HG03025 (cell line): ENCODE measurements at regions not wholly inside any gene's neighbourhood (a gene's known extent, or its start where the extent isn't known, plus 50 kb on each side); places are given as distances from the start of the nearest gene placed in this dataset.

Experiments used
- ATAC-seq: cut with Tn5 transposase; IDR thresholded peaks from one replicate; pipeline ENCODE4 v1.9.1; 2021; ENCODE audit warnings: mild to moderate bottlenecking, moderate library complexity; ENCODE audit not compliant: unreplicated experiment, low FRiP score

GRCh38 chr4:138702190-138702824 lies 313.3 kb upstream of the NOCT start:
- ATAC-seq: no peak

- no peak for ATAC-seq
Measured at GRCh38 chr4:138698641-138699040, 316.9 kb upstream of the NOCT start.

- ATAC-seq: no peak
Measured at GRCh38 chr4:138697851-138698250, 317.7 kb upstream of the NOCT start.

GRCh38 chr4:138696771-138697170 lies 318.8 kb upstream of the NOCT start:
- no peak for ATAC-seq

- ATAC-seq: no peak
Measured at GRCh38 chr4:138696058-138696457, 319.5 kb upstream of the NOCT start.

GRCh38 chr4:138693526-138693925 lies 322.1 kb upstream of the NOCT start:
- no peak for ATAC-seq

- no peak for ATAC-seq
Measured at GRCh38 chr4:138692411-138692810, 323.2 kb upstream of the NOCT start.

- ATAC-seq: no peak
Measured at GRCh38 chr4:138689593-138689992, 326.0 kb upstream of the NOCT start.

- no peak for ATAC-seq
Measured at GRCh38 chr4:138689187-138689586, 326.4 kb upstream of the NOCT start.

- no peak for ATAC-seq
Measured at GRCh38 chr4:138688408-138689085, 327.0 kb upstream of the NOCT start.

GRCh38 chr4:138686106-138686835 lies 329.3 kb upstream of the NOCT start:
- no peak for ATAC-seq

GRCh38 chr4:138685316-138685715 lies 330.3 kb upstream of the NOCT start:
- no peak for ATAC-seq

GRCh38 chr4:138680989-138681604 lies 334.5 kb upstream of the NOCT start:
- peak; percentile 77 for ATAC-seq

- ATAC-seq: no peak
Measured at GRCh38 chr4:138680256-138680655, 335.3 kb upstream of the NOCT start.

GRCh38 chr4:138678985-138679746 lies 336.4 kb upstream of the NOCT start:
- ATAC-seq: no peak

- no peak for ATAC-seq
Measured at GRCh38 chr4:138677748-138678147, 337.8 kb upstream of the NOCT start.

GRCh38 chr4:138677212-138677611 lies 338.4 kb upstream of the NOCT start:
- no peak for ATAC-seq

- no peak for ATAC-seq
Measured at GRCh38 chr4:138675685-138676084, 339.9 kb upstream of the NOCT start.

- no peak for ATAC-seq
Measured at GRCh38 chr4:138674209-138674608, 341.4 kb upstream of the NOCT start.

GRCh38 chr4:138673053-138673452 lies 342.5 kb upstream of the NOCT start:
- no peak for ATAC-seq
